A673 (cell line): ENCODE measurements at regions not wholly inside any gene's neighbourhood (a gene's known extent, or its start where the extent isn't known, plus 50 kb on each side); places are given as distances from the start of the nearest gene placed in this dataset.

Experiments
- BruUV-seq: library from RNA; stranded (reverse); fragments of 400-500 nt; replicated peaks from 2 replicates; lab custom pipeline; 2021; lab: Mats Ljungman, UMichigan
- CTCF ChIA-PET: fragments of 300-600 bp; sonication (Branson Sonifier 250); formaldehyde crosslinking; loops from one replicate; lab custom pipeline; 2022; ENCODE audit warnings: antibody characterized with exemption; lab: Charles Lee
- POLR2A ChIA-PET: fragments of 300-600 bp; sonication (Branson Sonifier 250); formaldehyde crosslinking; loops from one replicate; lab custom pipeline; 2022; ENCODE audit warnings: antibody characterized with exemption; ENCODE audit not compliant: low non-redundant PET; lab: Charles Lee
- DNase-seq: peaks from one replicate; pipeline ENCODE4 v3.0.0-alpha.2; 2015; ENCODE audit warnings: low spot score
- H3K27ac ChIP-seq: fragments of 200-600 bp; sonication (generic); 2 replicates; pipeline ENCODE4 v1.5.1; 2016; ENCODE audit warnings: mixed run types, low read depth, mild to moderate bottlenecking, mixed read lengths, antibody characterized with exemption, low read length; ENCODE audit not compliant: poor library complexity, severe bottlenecking
- H3K27me3 ChIP-seq: fragments of 200-600 bp; sonication (generic); replicated peaks from 2 replicates; pipeline ENCODE4 v1.6.1; 2017; ENCODE audit warnings: mixed run types, low read depth, mild to moderate bottlenecking, mixed read lengths, antibody characterized with exemption, low read length; ENCODE audit not compliant: insufficient read depth, poor library complexity
- H3K36me3 ChIP-seq: fragments of 200-600 bp; sonication (generic); 2 replicates; pipeline ENCODE4 v1.6.1; 2016; ENCODE audit warnings: mixed run types, mild to moderate bottlenecking, mixed read lengths, antibody characterized with exemption, low read length; ENCODE audit not compliant: insufficient read depth, poor library complexity, severe bottlenecking
- H3K4me1 ChIP-seq: fragments of 200-600 bp; sonication (generic); 2 replicates; pipeline ENCODE4 v1.6.1; 2017; ENCODE audit warnings: mixed run types, mild to moderate bottlenecking, mixed read lengths, antibody characterized with exemption, low read length; ENCODE audit not compliant: insufficient read depth, poor library complexity, severe bottlenecking
- H3K4me3 ChIP-seq: fragments of 200-600 bp; sonication (generic); 2 replicates; pipeline ENCODE4 v1.5.1; 2016; ENCODE audit warnings: low read depth, mixed run types, mild to moderate bottlenecking, mixed read lengths, low read length; ENCODE audit not compliant: poor library complexity, severe bottlenecking
- H3K9me3 ChIP-seq: fragments of 200-600 bp; sonication (generic); 2 replicates; pipeline ENCODE4 v1.6.1; 2016; ENCODE audit warnings: mixed run types, low read depth, mild to moderate bottlenecking, mixed read lengths, antibody characterized with exemption, low read length; ENCODE audit not compliant: poor library complexity, severe bottlenecking
- EZH2 ChIP-seq: fragments of 200-600 bp; sonication (generic); IDR thresholded peaks from 2 replicates; pipeline ENCODE4 v1.6.1; 2017; ENCODE audit warnings: borderline replicate concordance, low read depth, mild to moderate bottlenecking, mixed read lengths, antibody characterized with exemption, low read length; ENCODE audit not compliant: poor library complexity, severe bottlenecking
- intact Hi-C: fragments of 100-400 bp; cut with micrococcal nuclease; formaldehyde crosslinking; loops from one replicate; pipeline ENCODE4 v1.10.0; 2022; ENCODE audit not compliant: unreplicated experiment
- TF ChIP-seq, protein P1 (sequence below): fragments of 300-800, 200-600 bp; sonication (generic); conservative IDR thresholded peaks from 2 replicates; pipeline ENCODE4 v1.5.1; 2017; ENCODE audit warnings: low read depth, mild to moderate bottlenecking, antibody characterized with exemption, low read length, moderate library complexity, mixed read lengths

DNA sequence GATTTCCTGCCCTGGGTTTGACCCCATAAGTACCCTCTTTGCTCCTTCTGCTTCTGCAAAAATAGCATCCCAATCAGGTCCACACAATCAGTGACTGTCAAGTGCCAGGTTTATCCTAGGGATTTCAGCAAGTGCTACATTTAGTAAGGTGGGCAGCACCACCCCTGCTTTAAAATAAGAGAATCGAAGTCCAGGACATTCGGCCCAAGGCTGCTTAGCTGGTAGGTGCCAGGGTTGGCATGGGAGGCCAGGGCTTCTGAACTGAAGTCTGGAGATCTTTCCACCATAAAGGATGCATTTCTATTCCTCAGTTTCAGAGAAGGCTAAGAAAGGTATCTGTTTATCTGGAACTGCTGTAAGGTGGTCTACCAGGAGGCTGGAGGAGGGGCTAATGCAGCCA lies 408.3 kb downstream of the ZNF536 start:
- no peak for TF ChIP-seq EZH2
- TF ChIP-seq, protein P1, sequence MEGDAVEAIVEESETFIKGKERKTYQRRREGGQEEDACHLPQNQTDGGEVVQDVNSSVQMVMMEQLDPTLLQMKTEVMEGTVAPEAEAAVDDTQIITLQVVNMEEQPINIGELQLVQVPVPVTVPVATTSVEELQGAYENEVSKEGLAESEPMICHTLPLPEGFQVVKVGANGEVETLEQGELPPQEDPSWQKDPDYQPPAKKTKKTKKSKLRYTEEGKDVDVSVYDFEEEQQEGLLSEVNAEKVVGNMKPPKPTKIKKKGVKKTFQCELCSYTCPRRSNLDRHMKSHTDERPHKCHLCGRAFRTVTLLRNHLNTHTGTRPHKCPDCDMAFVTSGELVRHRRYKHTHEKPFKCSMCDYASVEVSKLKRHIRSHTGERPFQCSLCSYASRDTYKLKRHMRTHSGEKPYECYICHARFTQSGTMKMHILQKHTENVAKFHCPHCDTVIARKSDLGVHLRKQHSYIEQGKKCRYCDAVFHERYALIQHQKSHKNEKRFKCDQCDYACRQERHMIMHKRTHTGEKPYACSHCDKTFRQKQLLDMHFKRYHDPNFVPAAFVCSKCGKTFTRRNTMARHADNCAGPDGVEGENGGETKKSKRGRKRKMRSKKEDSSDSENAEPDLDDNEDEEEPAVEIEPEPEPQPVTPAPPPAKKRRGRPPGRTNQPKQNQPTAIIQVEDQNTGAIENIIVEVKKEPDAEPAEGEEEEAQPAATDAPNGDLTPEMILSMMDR: no peak
- Histone ChIP-seq H3K4me1 (peaks cover 40% of the 10 kb centered on the region), H3K4me3 (no peak overlapping the region), H3K36me3 (no peaks in the 10 kb centered on the region), H3K27ac (peak overlapping the region; percentile 97), H3K27me3 (no peaks in the 10 kb centered on the region), H3K9me3 (no peaks in the 10 kb centered on the region)
- POLR2A ChIA-PET: no interaction called here
- CTCF ChIA-PET: no interaction called here
- DNase-seq: no peak
- intact Hi-C loops: loop anchor here (5.0 to 10.0 kb wide), 4 partner anchors 93 to 564 kb away; partner anchors contain the start of gene TSHZ3
- BruUV-seq: TSS peak; percentile 91

DNA sequence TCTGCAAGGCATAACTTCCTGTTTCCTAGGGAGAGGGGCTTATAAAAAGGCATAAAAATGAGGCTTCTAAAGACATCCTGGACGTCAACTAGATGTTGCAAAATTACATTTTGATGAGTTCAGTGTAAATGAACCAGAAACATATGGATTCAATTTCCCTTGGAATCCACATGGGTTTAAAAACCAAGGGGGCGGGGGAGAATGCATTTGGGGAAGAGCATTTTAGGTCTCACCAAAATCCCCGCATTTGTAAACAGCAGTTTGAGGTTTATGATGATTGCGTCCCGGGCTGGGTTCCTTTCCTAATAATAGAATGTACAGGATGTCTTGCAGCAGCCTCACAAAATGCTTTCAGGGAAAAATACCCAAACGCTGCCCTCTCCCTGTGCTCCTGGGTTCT lies 407.8 kb downstream of the ZNF536 start:
- Histone ChIP-seq H3K4me3 (no peak overlapping the region), H3K27me3 (no peaks in the 10 kb centered on the region), H3K36me3 (no peaks in the 10 kb centered on the region), H3K27ac (peak overlapping the region; percentile 97), H3K4me1 (peaks cover 41% of the 10 kb centered on the region), H3K9me3 (no peaks in the 10 kb centered on the region)
- TF ChIP-seq, protein P1: no peak
- no peak for TF ChIP-seq EZH2
- peak; percentile 95 for DNase-seq
- no TSS peak for BruUV-seq
- ChIA-PET POLR2A (interaction anchor here (0.6 to 0.7 kb wide), 2 partner anchors 229 to 287 kb away, joined by 3 read pairs; no protein-coding TSS in a partner anchor), CTCF (no interaction called here)
- intact Hi-C loops: loop anchor here (5.0 to 10.0 kb wide), 4 partner anchors 93 to 565 kb away; partner anchors contain the start of gene TSHZ3

DNA sequence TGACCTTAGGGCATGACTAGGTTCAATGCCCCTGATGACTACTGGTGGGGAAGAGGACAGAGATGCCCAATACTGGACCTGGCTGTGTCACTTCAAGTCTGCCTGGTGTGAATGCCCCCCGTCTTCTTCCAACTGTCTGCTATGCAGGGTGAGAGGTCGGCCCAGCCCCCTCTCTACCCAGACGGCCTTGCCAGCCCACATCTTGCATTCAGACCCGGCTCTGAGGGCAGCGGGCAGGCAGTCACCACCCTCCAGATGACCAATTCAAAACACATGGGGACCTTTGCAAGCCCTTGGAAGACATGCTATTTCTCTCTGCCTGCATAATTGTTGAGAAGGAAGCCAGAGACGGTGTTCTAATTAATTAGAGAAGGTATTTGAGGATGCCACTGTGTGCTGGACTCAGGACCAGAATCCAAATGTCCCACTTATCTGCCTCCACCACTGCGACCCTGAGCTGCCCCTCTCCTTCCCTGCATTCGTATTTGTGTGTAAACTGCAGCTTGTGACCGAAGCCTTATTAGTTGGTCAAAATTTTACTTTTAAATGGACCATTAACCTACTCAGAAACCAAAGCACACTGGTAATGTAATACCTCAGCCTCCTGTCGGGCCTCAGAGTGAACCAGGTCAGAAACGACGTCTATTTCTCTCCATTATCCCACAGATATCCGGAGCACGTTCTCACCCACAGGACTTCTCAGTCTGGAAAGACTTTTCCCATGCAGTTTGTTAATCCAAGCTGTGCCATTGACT lies 407.0 kb downstream of the ZNF536 start:
- TSS peak; percentile 83 for BruUV-seq
- H3K9me3 ChIP-seq: no peaks in the 10 kb centered on the region
- intact Hi-C loops: no loop called here
- TF ChIP-seq, protein P1: no peak
- TF ChIP-seq EZH2: no peak
- H3K27me3 ChIP-seq: no peaks in the 10 kb centered on the region
- H3K4me1 ChIP-seq: peaks cover 50% of the 10 kb centered on the region
- POLR2A ChIA-PET: interaction anchor here (0.6 to 0.7 kb wide), 2 partner anchors 230 to 288 kb away, joined by 3 read pairs; no protein-coding TSS in a partner anchor
- H3K36me3 ChIP-seq: no peaks in the 10 kb centered on the region
- H3K27ac ChIP-seq: peak overlapping the region; percentile 97
- CTCF ChIA-PET: no interaction called here
- no peak overlapping the region for H3K4me3 ChIP-seq
- no peak for DNase-seq
